ENCODE measurements at regions not wholly inside any gene's neighbourhood (a gene's known extent, or its start where the extent isn't known, plus 50 kb on each side); places are given as distances from the start of the nearest gene placed in this dataset.

DNA sequence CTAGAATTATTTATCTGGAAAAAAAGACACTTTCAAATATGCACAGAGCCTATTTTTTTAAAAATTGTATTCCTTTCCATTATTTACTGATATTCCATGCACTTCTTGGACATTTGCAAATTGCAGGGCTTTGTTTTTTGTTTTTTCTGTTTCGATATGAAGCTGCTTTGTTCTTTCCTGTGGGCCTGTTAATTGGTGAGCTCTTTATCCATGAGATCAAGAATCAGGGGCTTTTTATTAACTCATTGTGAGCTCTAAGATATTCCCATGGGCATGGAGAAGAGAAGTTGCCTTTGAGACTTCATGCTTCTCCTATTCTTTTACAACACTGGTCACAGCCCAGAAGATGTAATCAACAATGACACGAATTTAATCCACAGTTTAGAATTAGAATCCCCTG, 145.1 kb downstream of the SAMD5 start:
- H3K4me3 ChIP-seq (ENCODE audit: low read depth in 1 of 2, low read length in 2 of 2) = no peak overlapping the region
- no peaks in the 10 kb centered on the region for H3K27me3 ChIP-seq (ENCODE audit: insufficient read depth, low read length, poor library complexity)
- H3K4me1 ChIP-seq (ENCODE audit: insufficient read depth, low read length) = no peaks in the 10 kb centered on the region

GRCh38 chr6:147654103-147654845, 145.8 kb downstream of the SAMD5 start:
- Histone ChIP-seq H3K4me2 (ENCODE audit: insufficient read depth, low read length) (no peak overlapping the region), H3K9ac (ENCODE audit: low read depth, low read length) (no peak overlapping the region), H3K4me3 (ENCODE audit: low read depth in 1 of 2, low read length in 2 of 2) (no peak overlapping the region), H3K79me2 (ENCODE audit: insufficient read depth, low read length) (no peaks in the 10 kb centered on the region), H3K27me3 (ENCODE audit: insufficient read depth, low read length, poor library complexity) (no peaks in the 10 kb centered on the region), H3K27ac (ENCODE audit: low read length) (no peak overlapping the region), H4K20me1 (ENCODE audit: insufficient read depth, low read length) (no peaks in the 10 kb centered on the region), H3K4me1 (ENCODE audit: insufficient read depth, low read length) (no peaks in the 10 kb centered on the region), H3K36me3 (ENCODE audit: insufficient read depth, low read length) (no peaks in the 10 kb centered on the region), H2AFZ (ENCODE audit: low read depth, low read length) (no peak overlapping the region), H3K9me3 (ENCODE audit: insufficient read depth, low read length, severe bottlenecking) (no peaks in the 10 kb centered on the region)
- ATAC-seq (ENCODE audit: insufficient read depth, low read depth) (no peak), DNase-seq (no peak)
- TF ChIP-seq EZH2 (IDR thresholded peaks at IDR 0.05; ENCODE audit: borderline replicate concordance, low read depth, low read length, severe bottlenecking) (no peak), CTCF (IDR thresholded peaks at IDR 0.05; ENCODE audit: borderline replicate concordance, extremely low read depth, low read length, poor library complexity, severe bottlenecking) (no peak)

More for the DNA sequence above, 145.1 kb downstream of the SAMD5 start:
- no peak overlapping the region for H3K27ac ChIP-seq (ENCODE audit: low read length)
- TF ChIP-seq EZH2 (IDR thresholded peaks at IDR 0.05; ENCODE audit: borderline replicate concordance, low read depth, low read length, severe bottlenecking) (no peak), CTCF (IDR thresholded peaks at IDR 0.05; ENCODE audit: borderline replicate concordance, extremely low read depth, low read length, poor library complexity, severe bottlenecking) (no peak)
- H3K4me2 ChIP-seq (ENCODE audit: insufficient read depth, low read length) = no peak overlapping the region
- H2AFZ ChIP-seq (ENCODE audit: low read depth, low read length) = no peak overlapping the region
- DNase-seq (no peak), ATAC-seq (ENCODE audit: insufficient read depth, low read depth) (no peak)
- no peaks in the 10 kb centered on the region for H3K36me3 ChIP-seq (ENCODE audit: insufficient read depth, low read length)
- H3K79me2 ChIP-seq (ENCODE audit: insufficient read depth, low read length) = no peaks in the 10 kb centered on the region
- H4K20me1 ChIP-seq (ENCODE audit: insufficient read depth, low read length) = no peaks in the 10 kb centered on the region
- no peaks in the 10 kb centered on the region for H3K9me3 ChIP-seq (ENCODE audit: insufficient read depth, low read length, severe bottlenecking)
- H3K9ac ChIP-seq (ENCODE audit: low read depth, low read length) = no peak overlapping the region

- Histone ChIP-seq H2AFZ (ENCODE audit: low read depth, low read length) (no peak overlapping the region), H3K9me3 (ENCODE audit: insufficient read depth, low read length, severe bottlenecking) (no peaks in the 10 kb centered on the region), H3K27ac (ENCODE audit: low read length) (no peak overlapping the region), H3K79me2 (ENCODE audit: insufficient read depth, low read length) (no peaks in the 10 kb centered on the region), H3K36me3 (ENCODE audit: insufficient read depth, low read length) (no peaks in the 10 kb centered on the region), H3K27me3 (ENCODE audit: insufficient read depth, low read length, poor library complexity) (no peaks in the 10 kb centered on the region), H3K4me1 (ENCODE audit: insufficient read depth, low read length) (no peaks in the 10 kb centered on the region), H3K4me2 (ENCODE audit: insufficient read depth, low read length) (no peak overlapping the region), H3K9ac (ENCODE audit: low read depth, low read length) (no peak overlapping the region), H4K20me1 (ENCODE audit: insufficient read depth, low read length) (no peaks in the 10 kb centered on the region), H3K4me3 (ENCODE audit: low read depth in 1 of 2, low read length in 2 of 2) (no peak overlapping the region)
- DNase-seq (no peak), ATAC-seq (ENCODE audit: insufficient read depth, low read depth) (no peak)
- TF ChIP-seq EZH2 (IDR thresholded peaks at IDR 0.05; ENCODE audit: borderline replicate concordance, low read depth, low read length, severe bottlenecking) (no peak), CTCF (IDR thresholded peaks at IDR 0.05; ENCODE audit: borderline replicate concordance, extremely low read depth, low read length, poor library complexity, severe bottlenecking) (no peak)
These were observed 152.1 kb downstream of the SAMD5 start for GRCh38 chr6:147660334-147661311.
